CD4-positive, alpha-beta T cell treated with Interleukin-10 for 1 hour (primary cell): ENCODE measurements at regions not wholly inside any gene's neighbourhood (a gene's known extent, or its start where the extent isn't known, plus 50 kb on each side); places are given as distances from the start of the nearest gene placed in this dataset.

Experiments used
- DNase-seq: peaks from one replicate; pipeline ENCODE4 v3.0.0-alpha.2; 2020

GRCh38 chr12:90112666-90113065 is 404.0 kb upstream of the ATP2B1 start:
- no peak for DNase-seq

- no peak for DNase-seq
Observed at GRCh38 chr12:90111791-90112580, 403.3 kb upstream of the ATP2B1 start.

GRCh38 chr12:90106568-90106967 is 397.9 kb upstream of the ATP2B1 start:
- DNase-seq, result no peak

- DNase-seq, result peak; percentile 53
Observed at GRCh38 chr12:90102957-90103652, 394.5 kb upstream of the ATP2B1 start.

- no peak for DNase-seq
Observed at GRCh38 chr12:90100579-90100978, 391.9 kb upstream of the ATP2B1 start.

- no peak for DNase-seq
Observed at GRCh38 chr12:90099288-90099687, 390.6 kb upstream of the ATP2B1 start.

- DNase-seq, result no peak
Observed at GRCh38 chr12:90098132-90098779, 389.6 kb upstream of the ATP2B1 start.

- DNase-seq, result no peak
Observed at GRCh38 chr12:90091809-90092208, 383.2 kb upstream of the ATP2B1 start.

- no peak for DNase-seq
Observed at GRCh38 chr12:90090929-90091651, 382.5 kb upstream of the ATP2B1 start.

GRCh38 chr12:90086281-90086680 is 377.6 kb upstream of the ATP2B1 start:
- no peak for DNase-seq

GRCh38 chr12:90085494-90086274 is 377.0 kb upstream of the ATP2B1 start:
- no peak for DNase-seq

- DNase-seq, result no peak
Observed at GRCh38 chr12:90084018-90084417, 375.4 kb upstream of the ATP2B1 start.

GRCh38 chr12:90080616-90081015 is 372.0 kb upstream of the ATP2B1 start:
- DNase-seq, result no peak

GRCh38 chr12:90079529-90080210 is 371.0 kb upstream of the ATP2B1 start:
- DNase-seq, result no peak

- DNase-seq, result no peak
Observed at GRCh38 chr12:90078344-90078743, 369.7 kb upstream of the ATP2B1 start.

GRCh38 chr12:90077756-90078155 is 369.1 kb upstream of the ATP2B1 start:
- DNase-seq, result no peak

- no peak for DNase-seq
Observed at GRCh38 chr12:90076851-90077319, 368.2 kb upstream of the ATP2B1 start.

GRCh38 chr12:90075685-90076084 is 367.0 kb upstream of the ATP2B1 start:
- DNase-seq, result no peak

- no peak for DNase-seq
Observed at GRCh38 chr12:90074086-90074485, 365.4 kb upstream of the ATP2B1 start.

- DNase-seq, result no peak
Observed at GRCh38 chr12:90071996-90072395, 363.4 kb upstream of the ATP2B1 start.

- DNase-seq, result no peak
Observed at GRCh38 chr12:90069711-90070110, 361.1 kb upstream of the ATP2B1 start.

- no peak for DNase-seq
Observed at GRCh38 chr12:90067791-90068190, 359.2 kb upstream of the ATP2B1 start.
